Mammary epithelial cell (primary cell): ENCODE measurements at regions not wholly inside any gene's neighbourhood (a gene's known extent, or its start where the extent isn't known, plus 50 kb on each side); places are given as distances from the start of the nearest gene placed in this dataset.

Experiments
- EZH2 ChIP-seq: IDR thresholded peaks from 2 replicates; pipeline ENCODE4 v1.6.1; 2012; ENCODE audit warnings: low read length, inconsistent platforms, borderline replicate concordance
- TF ChIP-seq, protein P1 (sequence below), 2 donors: IDR thresholded peaks in 1 of 2; conservative IDR thresholded peaks in 1 of 2; 2 replicates each; pipeline ENCODE4 v1.5.1; 2011 to 2012; ENCODE audit warnings: inconsistent platforms in 2 of 2, low read length in 2 of 2, mild to moderate bottlenecking in 2 of 2, control low read depth in 1 of 2, low read depth in 1 of 2; ENCODE audit not compliant: insufficient read depth in 1 of 2; ENCODE audit errors: extremely low read depth in 1 of 2

DNA sequence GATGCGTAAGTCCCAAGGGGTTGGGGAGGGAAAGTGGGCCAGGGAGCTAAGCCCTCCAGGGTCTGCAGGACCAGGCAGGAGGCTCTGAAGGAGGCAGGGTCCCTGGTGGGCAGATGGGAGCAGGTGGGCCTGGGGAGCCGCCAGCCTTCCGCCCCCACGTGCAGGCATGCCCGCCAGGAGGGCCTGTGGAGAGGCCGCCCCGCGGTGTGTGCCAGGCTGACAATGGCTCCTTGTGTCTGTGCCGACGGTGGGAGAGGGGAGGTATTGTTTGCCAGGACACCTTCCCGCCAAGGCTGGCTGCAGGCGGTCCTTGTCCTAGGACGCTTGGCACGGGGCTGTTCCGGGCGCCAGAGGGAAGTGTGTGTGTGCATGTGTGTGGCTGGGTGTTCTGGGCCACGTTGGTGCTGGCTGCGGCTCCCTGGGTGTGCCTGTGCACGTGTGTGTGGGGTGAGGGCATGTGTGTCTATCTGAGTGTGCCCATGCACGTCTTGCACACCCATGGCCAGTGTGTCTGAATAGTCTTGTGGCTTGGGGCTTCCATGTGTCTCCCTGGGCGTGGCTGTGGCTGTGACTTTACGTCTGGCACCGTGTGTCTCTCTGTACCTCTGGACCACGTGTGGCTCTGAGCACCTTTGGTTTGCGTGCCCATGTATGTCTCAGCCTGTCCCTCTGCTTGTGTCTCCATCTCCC is 153.0 kb downstream of the CEBPB start:
- TF ChIP-seq, protein P1, sequence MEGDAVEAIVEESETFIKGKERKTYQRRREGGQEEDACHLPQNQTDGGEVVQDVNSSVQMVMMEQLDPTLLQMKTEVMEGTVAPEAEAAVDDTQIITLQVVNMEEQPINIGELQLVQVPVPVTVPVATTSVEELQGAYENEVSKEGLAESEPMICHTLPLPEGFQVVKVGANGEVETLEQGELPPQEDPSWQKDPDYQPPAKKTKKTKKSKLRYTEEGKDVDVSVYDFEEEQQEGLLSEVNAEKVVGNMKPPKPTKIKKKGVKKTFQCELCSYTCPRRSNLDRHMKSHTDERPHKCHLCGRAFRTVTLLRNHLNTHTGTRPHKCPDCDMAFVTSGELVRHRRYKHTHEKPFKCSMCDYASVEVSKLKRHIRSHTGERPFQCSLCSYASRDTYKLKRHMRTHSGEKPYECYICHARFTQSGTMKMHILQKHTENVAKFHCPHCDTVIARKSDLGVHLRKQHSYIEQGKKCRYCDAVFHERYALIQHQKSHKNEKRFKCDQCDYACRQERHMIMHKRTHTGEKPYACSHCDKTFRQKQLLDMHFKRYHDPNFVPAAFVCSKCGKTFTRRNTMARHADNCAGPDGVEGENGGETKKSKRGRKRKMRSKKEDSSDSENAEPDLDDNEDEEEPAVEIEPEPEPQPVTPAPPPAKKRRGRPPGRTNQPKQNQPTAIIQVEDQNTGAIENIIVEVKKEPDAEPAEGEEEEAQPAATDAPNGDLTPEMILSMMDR (conservative IDR thresholded peaks at IDR 0.05 in 1 of 2, IDR thresholded peaks at IDR 0.05 in 1 of 2; ENCODE audit: extremely low read depth in 1 of 2, insufficient read depth in 1 of 2, low read depth in 1 of 2, low read length in 2 of 2), result no peak
- TF ChIP-seq EZH2, result no peak
